ENCODE measurements at regions not wholly inside any gene's neighbourhood (a gene's known extent, or its start where the extent isn't known, plus 50 kb on each side); places are given as distances from the start of the nearest gene placed in this dataset.

DNA sequence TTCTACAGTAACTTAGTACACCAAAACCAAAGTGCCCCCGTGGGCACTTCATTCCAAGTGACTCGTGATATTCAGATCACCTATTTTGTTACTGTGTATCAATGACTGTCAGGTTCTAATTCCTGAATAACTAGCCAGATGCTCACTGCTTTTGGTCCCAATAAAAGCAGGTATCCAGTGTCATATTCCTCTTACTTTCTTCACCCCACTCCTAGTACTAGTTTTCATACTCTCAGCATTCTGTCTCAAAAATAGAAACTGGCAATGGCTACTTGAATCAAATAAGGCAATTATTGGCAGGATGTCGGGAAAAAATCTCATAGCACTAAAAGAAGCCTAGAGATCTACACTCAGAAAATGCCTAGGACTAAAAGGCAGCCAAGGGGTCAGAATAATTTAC, 84.6 kb downstream of the ZNF467 start:
- no peak for TF ChIP-seq CTCF (IDR thresholded peaks at IDR 0.05; ENCODE audit: borderline replicate concordance, extremely low read depth, low read length, poor library complexity, severe bottlenecking)
- no peak for TF ChIP-seq EZH2 (IDR thresholded peaks at IDR 0.05; ENCODE audit: borderline replicate concordance, low read depth, low read length, severe bottlenecking)

All from DND-41 (cell line).